IPS-NIHi11 (cell line): ENCODE measurements at regions not wholly inside any gene's neighbourhood (a gene's known extent, or its start where the extent isn't known, plus 50 kb on each side); places are given as distances from the start of the nearest gene placed in this dataset.
"Not testable (repeated sequence)": the region's sequence is repeated elsewhere in the genome, so short reads cannot be mapped to it uniquely, and the experiment has no call there.

Experiments used
- DNase-seq: peaks from one replicate; pipeline ENCODE4 v3.0.0; 2012; ENCODE audit warnings: mixed read lengths, low spot score

GRCh38 chr11:122199661-122200060 lies 83.6 kb upstream of the BLID start:
- DNase-seq, result no peak

- no peak for DNase-seq
These were observed 82.4 kb upstream of the BLID start for GRCh38 chr11:122198291-122198983.

GRCh38 chr11:122197066-122197987 lies 81.3 kb upstream of the BLID start:
- DNase-seq, result no peak

DNA sequence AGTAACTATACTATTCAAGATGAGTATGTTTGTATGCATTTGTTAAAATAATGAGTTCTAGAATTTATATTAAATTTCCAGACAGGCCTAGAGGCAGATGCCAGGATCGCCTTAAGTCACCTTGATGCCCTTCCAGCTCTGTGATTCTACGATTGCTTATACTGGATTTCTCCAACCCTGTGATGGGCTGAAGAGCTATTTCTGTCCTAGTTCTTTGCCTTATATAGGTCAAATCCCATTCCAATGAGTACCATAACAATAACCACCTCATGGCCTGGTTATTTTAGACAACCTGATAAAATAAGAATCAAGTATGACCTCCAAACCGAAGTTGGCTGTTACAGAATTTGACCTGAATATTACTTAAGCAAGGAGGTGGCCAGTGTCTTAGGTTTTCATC lies 79.8 kb upstream of the BLID start:
- no peak for DNase-seq

- not testable (repeated sequence) for DNase-seq
These were observed 78.0 kb upstream of the BLID start for GRCh38 chr11:122193881-122194480.

GRCh38 chr11:122193457-122193856 lies 77.4 kb upstream of the BLID start:
- DNase-seq, result no peak

GRCh38 chr11:122192634-122193255 lies 76.7 kb upstream of the BLID start:
- DNase-seq, result no peak

DNA sequence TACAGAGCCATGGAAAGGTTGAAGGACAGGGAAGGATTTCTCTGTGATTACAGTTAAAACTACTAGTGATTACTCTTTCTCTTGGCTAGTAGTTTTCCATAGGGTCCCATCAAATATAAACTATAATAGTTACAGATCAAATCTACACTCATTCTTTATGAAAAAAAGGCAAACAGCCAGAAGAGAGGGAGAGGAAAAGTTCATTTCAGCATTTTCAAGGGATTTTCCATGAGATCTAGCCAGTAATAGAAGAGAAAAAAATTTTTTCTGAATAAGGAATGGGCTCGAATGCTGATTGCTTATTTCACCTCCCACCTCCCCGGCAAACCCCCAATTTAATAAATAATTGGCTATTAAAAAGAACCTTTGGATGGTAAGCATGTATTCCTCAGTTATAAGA lies 74.8 kb upstream of the BLID start:
- DNase-seq, result no peak

GRCh38 chr11:122189229-122189628 lies 73.2 kb upstream of the BLID start:
- no peak for DNase-seq

- DNase-seq, result no peak
These were observed 71.6 kb upstream of the BLID start for GRCh38 chr11:122187373-122188165.

DNA sequence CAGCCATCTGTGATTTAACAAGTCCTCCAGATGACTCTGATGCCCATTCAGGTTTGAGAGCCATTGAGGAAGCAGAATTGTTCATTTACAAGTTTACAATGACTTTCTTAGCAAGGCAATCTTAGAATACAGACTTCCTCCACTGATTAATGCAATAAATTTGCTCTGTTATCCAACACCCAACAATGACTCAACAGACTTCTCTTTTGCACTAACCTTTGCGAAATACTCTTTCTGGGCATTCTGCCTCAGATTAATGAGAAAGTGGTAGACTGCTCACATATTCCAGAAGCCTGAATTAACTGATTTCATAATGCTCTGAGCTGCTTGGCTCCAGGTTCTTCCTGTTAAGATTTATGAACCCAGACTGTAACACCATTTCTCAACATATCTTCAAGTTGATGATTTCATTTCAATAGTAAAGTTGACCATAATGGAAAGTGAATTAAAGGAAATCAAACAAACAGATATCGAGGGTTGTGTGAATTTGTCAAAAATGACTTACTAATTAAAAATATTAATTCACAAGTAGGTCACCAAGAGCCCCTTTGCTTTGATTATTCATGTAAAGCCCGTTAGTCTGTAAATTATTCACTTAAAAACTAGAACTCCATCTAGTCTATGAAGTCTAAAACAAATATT lies 70.5 kb upstream of the BLID start:
- DNase-seq, result no peak

- no peak for DNase-seq
These were observed 67.9 kb upstream of the BLID start for GRCh38 chr11:122183933-122184332.

DNA sequence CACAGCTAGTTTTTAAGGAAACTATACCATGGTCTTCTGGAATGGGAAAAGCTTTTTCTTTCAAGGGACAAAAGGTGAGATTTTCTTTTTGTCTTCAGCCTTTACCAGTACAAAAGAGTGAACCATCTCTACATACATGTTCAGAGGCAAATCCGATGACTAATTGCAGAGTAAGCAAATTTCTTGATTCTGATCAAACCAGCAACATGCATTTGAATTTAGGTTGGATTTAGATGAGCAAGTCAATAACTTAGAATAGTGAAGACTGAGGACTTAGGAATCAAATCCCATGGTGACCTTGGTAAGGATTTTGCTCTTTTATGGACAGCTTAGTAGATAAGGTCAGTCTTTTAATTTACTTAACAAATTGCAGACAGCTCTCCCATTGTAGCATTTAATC lies 65.9 kb upstream of the BLID start:
- no peak for DNase-seq

DNA sequence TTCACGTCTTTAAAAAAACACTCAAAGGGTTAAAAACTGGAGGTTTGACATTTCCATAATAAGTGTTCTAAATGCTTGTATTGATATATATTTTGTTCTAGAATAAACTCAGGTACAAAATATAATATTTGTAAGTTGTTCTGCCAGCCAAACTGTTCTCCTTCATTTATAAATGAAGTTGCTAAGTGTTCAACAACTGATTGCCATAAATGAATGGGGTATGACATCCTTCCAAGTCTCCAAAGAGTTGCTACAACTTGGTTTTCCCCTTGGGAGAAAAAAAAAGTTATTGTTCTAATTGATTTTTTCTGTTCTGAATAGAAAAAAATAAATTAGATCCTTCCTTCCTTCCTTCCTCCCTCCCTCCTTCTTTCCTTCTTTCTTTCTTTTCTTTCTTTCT lies 65.4 kb upstream of the BLID start:
- DNase-seq, result no peak

DNA sequence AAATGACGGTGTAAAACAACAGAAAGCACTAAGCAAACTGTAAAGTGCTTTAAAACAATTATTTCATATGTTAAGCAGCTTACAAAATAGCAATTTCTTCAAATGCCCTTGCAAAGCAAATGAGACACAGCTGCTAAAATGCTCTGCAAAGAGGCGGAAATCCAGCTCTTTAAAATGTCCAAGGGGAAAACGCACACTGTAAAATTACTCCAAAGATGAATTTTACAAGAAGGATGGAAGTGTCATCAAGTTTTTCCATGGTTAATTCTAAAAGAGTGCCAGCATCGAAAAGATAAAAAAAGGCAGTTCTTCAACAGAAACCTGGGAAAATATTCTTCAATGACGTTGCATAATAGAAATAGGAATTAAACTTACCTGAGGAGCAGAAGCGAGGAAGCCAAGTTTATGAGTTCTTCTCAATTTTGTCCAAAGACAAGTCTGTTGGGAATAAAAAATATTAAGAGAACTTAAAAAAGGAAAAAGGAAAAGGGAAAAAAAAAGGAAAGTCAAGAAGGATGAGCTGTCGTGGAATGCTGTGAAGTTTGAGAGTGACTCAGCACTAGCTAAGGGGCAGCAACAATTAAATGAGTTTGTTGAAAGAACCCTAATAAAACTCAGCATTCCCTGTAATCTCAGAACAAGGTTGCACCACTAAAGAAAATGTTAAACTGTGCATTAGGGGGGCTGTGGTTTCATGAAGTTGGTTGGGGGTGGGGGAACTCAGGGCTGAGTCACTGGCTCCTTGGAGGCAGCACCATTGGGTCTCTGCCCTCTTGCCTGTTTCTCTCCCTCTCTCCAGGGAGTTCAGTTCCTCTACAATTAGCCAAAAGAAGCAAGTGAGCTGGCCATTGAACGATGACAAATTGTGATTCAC lies 64.2 kb upstream of the BLID start:
- DNase-seq, result no peak

DNA sequence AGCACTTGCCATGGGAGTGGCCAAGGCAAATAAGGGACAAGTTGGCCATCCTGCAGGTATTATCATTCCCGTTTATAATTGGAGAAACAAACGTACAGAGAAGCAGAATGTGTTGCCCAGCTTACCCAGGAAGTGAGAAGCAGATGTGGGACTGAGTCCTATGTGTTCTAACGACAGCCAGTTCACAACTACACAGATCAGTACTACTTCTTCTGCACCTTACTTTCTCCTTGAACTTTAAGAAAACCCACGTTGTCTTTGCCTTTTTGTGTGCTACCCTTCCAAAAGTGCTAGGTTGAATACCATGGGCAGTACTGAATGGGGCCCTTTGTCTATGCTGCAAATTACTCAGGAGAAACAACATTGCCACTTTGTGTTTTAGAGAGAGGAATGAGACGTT lies 62.8 kb upstream of the BLID start:
- no peak for DNase-seq

DNA sequence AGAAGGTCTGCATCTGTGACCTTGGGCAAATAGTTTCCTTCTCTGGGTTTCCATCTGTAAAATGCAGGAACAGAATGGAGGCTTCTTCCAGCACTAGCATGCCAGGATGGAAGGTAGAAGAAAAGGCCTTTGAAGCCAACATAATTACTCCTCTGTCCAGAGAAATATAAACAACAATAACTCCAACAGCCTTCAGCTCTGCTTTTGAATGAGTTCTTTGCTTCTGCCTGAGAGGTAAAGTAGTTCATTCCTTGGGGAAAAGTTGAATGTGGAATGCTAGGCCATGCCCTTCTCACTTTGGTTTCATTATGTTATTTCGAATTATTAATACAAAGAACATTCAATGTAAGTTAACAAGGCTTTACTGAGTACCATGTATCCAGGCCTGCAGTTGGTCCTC lies 61.2 kb upstream of the BLID start:
- no peak for DNase-seq

GRCh38 chr11:122176651-122177050 lies 60.6 kb upstream of the BLID start:
- DNase-seq, result no peak

DNA sequence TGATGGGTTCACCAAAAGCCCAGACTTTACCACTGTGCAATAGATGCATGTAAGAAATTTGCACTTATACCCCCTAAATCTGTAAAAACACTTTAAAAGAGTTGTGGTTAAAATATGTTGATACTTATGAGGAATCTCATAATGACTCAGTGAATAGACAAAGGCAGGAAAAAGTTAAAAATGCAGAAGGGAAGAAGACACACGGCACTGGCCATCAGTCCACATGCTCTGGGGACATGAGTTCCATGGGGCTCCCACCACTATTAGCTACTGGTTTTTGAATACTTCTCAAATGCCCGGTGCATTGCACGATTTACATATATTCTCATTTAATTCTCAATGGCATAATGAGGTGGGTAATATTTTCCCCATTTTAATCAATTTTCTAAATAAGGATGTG lies 59.3 kb upstream of the BLID start:
- DNase-seq, result no peak

DNA sequence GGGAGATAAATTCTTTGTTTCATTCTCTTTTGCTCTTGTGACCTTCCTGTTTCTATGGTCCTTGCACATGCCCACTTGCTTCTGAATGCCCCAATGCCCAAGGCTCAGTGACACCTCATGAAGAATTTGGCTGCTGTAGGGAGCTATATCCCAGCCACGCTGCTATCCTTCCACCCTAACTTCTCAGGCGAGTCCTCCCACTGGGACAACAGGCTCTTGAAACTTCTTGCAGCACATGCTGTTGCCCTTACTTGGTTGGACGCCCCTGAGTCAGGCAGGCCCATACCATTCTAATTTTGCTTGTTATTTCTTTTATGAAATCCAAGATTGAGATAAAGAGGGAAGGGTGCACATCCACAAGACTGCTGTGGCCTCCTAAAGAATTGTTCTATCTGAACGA lies 57.6 kb upstream of the BLID start:
- DNase-seq, result no peak
